HG02884 (cell line): ENCODE measurements at regions not wholly inside any gene's neighbourhood (a gene's known extent, or its start where the extent isn't known, plus 50 kb on each side); places are given as distances from the start of the nearest gene placed in this dataset.

ENCODE experiments used
- ATAC-seq: cut with Tn5 transposase; IDR thresholded peaks from one replicate; pipeline ENCODE4 v1.9.1; 2021; ENCODE audit warnings: mild to moderate bottlenecking, moderate library complexity; ENCODE audit not compliant: unreplicated experiment

DNA sequence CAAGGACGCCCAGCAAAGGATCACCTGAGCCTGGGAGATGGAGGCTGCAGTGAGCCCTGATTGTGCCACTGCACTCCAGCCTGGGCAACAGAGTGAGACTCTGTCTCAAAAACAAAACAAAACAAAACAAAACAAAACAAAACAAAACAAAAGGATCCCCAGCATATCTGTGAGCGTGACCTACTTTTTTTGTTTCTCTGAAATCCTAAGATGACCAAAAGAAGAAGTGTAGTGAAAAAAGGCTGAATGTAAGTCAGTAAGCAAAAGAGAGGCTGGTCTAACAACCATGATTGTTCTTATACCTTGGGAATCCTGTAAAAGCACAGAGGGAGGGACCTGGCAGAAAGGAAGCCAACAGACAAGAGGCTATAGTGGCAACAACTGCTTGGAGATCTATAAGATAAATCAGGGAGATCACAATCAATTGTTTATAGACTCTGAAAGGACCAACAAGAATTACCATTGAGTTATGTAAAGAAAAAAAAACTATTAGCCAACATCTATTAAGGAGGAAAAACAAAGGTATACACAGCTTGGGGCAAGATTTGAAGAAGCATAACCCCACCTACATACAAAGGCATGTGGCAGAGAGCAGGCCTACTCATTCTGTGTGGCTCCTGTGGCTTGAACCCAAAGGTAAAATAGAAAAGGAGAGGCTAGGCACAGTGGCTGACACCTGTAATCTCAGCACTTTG is 255.2 kb upstream of the KLF14 start:
- ATAC-seq: no peak

DNA sequence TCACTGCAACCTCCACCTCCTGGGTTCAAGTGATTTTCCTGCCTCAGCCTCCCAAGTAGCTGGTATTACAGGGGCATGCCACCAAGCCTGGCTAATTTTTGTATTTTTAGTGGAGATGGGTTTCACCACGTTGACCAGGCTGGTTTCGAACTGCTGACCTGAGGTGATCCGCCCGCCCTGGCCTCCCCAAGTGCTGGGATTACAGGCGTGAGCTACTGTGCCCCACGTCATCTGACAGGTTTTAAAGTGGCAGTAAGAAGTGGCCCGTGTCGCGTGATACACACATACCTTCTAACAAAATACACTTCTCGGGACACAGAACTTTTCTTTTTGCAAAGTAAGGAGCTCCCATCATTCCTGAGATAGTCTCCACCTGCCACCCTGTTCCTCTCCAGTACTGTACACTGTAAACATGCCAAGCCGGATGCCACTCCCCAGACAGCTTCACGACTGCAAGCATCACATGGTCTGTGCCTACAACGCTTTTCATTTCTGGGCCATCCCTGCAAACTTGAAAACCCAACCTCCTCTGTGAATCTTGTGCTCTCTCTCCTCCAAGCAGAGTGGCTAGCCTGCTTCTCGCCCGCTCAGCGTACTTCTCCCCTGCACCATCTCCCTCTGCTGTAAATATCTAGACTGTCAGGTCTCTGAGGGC is 256.3 kb upstream of the KLF14 start:
- ATAC-seq: no peak

DNA sequence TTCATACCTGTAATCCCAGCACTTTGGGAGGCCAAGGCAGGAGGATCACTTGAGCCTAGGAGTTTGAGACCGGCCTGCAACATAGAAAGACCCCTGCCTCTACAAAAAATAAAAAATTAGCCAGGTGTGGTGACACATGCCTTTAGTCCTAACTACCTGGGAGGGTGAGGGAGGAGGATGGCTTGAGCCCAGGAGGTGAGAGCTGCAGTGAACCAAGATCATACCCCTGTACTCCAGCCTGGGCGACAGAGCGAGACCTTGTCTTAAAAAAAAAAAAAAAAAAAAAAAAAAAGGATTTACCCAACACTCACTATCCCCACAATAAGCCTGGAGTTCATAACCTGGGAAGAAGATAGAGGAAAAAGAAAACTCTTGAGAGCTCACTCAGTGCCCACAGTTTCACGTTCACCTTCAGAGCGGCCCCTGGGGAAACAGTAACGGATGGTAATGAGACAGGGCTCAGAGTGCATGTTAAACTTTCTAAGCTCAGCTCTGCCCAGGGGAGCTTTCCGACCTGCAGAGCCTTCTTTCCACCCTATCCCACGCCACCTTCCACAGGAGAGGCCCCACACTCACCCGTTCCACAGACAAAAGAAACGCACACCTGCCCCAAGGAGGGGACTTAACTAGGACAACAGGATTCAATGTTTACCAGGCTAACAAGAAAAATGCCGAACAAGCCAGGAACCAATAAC is 259.8 kb upstream of the KLF14 start:
- ATAC-seq: no peak

DNA sequence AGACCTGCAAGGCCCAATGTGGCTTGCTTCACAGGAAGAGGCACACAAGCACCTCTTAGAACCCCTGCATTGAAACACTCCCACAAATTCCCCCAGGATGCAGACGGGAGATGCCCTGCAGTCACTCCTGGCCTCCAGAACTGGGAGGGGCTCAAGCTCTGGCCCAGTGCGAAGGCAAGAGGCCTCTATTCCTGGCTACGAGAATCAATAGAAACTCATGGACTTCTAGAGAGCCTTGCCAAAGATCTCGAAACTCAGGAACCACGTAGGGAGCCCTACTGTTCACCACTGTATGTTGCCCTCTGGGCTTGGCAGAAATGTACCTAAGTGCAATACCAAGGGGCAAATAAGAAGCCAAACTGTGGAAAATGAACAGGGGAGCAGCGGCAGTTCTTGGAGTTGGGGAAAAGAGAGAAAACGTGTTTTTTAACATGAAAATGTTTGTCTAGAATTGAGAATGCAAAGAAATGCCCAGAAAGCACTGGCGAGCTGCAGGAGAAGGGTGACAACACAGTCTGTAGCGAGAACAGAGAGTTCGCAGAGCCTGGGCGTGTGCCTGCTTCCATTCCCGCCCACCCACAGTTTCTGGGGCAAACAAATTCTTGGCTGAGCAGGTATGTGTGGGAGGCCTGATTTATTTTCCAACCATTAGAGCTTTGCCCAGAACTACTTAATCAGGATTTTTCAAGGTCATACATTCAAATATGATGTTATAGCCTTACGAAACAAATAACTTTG is 260.5 kb upstream of the KLF14 start:
- ATAC-seq: no peak

DNA sequence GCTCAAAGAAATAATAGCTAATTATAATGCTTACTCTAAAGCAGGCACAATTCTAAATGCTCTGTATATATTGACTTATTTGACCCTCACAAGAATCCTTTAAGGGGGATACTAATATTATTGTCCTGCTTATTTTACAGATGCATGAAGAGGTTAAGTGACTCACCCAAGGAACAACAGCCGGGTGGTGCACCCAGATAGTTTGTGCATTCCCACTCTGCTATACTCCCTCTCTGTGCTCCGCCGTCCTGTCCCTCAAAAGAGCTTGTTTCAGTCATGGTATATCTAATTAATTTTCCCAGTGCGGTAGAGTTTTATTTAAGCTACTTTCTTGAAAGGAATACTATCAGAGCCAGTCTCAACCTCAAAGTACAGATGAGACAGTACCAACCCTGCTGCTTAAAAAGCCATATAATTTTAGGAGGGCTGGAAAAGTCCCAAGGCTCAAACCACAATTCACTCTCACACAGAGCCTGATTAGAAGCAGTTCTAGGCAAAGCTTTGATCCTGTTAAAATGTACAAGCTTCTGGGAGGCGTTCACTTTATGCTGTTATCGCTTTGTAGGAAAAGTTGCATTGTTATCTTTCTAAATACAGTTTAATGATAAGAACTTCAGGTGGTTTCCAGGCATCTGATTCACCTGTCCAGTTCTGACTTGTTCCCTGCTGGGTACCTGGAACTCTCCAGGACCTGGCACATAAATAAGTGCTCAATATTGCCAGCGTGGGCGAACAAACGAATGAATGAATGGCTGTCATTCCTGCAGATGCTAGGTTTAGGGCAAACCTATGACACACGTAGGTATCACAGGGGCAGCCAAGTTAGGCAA is 261.5 kb upstream of the KLF14 start:
- ATAC-seq: no peak

DNA sequence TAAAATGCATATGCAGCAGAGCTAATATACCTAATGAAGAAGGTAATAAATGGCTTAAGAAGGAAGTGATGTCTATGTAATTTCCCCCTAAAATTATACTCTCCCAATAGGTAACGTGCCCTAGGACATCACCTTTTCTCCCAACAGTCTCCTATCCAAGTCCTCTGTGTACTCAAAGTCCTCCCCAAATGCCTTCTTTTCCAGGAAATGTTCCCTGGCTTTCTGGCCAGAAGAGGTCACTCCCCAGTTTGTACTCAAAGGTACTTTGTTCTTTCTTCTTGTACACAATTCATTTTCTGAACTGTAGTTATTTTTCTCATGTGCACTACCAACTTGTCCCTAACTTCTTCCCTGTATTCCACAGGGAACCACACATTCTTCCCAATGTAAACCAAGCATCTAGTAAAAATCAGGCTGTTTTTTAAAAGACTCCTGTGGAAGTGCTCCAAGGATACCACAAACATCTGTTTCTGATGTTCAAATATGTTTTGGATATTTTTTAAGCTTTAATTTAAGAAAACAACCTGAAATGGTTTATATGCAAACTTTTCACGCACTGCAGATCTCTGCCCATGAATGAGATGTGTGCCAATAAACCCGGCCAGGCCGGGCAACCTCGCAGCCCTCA is 262.3 kb upstream of the KLF14 start:
- ATAC-seq: no peak

DNA sequence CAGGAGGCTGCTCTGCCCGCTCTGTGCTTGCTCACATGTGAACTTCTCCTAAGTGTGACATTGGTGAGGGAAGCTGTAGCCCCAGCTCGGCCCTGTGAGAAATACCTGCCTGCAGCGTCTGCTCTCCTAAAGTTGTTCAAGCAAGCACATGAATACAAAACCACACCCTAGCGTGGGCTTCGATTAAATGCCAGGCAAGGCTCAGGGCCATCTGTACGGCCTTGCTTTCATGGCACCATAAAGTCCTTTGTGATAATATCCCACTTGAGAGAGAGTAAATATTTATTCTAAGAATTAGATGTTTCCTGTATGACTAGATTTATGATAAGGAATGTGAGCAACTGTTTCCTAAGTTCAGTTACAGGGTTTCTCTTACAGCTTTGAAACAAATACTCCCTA is 262.8 kb upstream of the KLF14 start:
- no peak for ATAC-seq

DNA sequence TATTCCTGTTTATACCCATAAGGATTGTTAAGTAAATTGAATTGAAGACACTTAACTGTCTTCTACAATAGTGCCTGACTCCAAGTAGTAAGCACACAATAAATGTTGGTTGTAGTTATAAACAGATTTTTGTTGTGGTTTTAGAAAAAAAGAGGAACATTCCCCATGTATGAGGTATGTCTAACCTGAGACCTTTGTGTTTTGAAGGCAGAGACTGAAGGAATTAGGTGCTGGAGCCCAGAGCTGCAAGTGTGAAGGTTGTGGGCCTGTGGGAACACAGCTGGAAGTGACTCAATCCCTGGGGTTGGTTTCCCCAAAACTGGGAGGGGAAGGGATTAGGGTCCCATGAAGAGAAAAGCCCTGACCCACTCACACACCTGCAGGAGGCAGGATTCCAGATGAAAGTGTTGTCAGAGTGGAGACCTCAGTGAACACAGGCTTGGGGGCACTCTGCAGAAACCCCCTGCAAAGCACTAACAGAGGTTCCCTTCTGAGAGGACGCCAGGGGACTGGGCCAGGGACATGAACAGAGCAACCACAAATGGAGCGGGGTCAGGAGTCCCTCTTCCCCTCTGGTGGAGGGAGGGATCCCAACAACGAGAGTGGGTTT is 265.1 kb upstream of the KLF14 start:
- no peak for ATAC-seq

DNA sequence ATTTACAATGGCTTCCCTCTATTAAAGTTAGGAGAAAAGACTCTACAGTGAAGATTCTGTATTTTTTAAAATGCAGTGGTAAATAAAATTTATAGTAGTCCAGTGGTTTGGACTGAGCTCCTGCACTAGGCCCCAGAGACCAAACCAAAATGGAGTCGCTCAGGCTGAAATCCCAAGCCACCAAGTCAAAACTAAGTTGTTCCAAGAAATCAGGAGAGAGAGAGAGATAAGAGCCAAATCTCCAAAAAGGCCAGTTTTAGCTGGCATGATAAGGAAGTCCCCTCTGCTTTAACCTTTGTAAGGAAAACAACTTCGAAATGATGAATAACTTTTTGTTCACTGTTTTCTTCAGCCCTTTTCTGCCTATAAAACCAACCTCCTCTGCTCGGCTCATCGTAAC is 265.9 kb upstream of the KLF14 start:
- ATAC-seq: no peak

DNA sequence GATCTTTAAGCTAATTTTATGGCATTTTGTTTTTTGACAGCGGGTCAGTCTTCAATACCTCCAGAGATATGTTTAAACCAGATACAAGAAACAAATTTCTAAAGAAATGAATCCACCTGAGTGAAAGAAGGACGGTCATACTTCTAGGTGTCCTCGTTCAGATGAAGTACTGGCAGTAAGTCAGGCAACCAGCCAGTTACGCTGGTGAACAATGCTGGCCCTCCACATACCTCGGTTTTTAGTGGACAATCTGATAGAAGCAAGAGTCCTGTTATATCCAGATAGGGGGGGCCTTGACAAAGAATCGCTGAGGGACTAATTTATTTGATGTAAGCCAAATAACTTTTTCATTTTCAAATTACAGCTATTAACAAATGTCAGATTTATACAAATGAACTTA is 266.4 kb upstream of the KLF14 start:
- no peak for ATAC-seq

DNA sequence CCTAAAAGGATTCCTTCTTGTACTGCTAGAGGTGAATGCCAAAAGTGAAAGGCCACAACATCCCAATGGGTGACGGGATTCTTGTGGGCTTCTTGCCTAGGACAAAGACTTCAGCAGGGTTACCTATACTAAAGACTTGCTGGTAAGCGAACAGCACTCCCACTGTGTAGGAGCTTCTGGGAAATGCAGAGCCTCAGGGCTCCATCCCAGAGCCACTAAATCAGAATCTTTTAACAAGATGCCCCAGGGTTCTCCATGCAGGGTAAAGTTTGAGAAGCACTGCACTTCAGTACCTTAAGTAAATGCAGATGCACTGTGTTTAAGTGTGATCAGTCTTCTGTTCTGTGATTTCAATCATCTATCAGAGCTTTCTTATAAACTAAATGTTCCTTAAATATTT is 266.9 kb upstream of the KLF14 start:
- no peak for ATAC-seq

DNA sequence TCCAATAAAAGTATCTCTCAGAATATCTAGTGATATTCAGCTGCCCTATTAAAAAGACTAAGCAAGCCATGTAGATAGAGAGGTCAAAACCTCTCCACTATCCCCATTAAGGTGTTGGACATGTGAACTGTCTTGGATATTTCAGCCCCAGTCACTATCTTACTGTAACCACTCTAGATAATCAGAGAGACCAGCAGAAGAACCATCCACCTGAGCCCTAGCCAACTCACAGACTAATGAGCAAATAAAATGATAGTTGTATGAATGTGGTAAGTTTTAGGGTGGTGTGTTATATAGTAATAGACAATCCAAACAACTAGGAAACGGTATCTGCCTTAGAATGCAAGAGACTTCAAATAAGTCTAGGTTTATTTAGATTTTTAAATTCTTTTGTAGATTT is 268.6 kb upstream of the KLF14 start:
- ATAC-seq: no peak

DNA sequence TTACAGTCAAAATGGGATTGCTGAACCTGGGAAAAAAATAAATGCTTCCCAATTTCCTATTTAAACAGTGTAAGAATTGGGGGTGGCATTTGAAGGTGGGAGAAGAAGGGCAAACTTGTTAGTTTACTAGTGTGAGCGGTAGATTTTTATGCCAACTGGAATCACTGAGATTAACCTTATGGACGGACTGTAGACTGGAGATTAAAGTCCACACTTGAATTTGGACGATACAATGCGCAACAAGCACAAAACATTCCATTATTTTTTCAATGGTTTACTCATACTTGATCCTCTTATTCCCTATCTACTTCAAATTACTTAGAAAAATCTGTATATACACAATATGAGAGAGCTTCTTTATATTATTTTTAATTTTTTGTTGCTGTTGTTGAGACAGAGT is 269.6 kb upstream of the KLF14 start:
- ATAC-seq: no peak

DNA sequence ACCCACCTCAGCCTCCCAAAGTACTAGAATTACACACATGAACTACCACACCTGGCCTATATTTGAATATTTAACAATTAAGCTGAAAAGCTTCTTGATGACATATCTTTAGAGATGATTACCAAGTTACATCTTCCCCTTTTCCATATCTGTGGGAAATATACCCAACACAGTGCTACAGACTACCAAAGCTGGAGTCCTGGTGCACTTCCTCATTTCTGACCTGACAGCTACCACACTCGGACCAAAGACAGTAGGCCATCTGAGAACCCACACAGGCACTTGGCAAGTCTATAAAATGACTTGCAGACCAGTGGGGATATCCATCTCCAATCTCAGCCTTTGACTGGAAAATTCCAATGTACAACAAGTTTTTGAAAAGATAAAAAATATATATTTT is 270.4 kb upstream of the KLF14 start:
- no peak for ATAC-seq

DNA sequence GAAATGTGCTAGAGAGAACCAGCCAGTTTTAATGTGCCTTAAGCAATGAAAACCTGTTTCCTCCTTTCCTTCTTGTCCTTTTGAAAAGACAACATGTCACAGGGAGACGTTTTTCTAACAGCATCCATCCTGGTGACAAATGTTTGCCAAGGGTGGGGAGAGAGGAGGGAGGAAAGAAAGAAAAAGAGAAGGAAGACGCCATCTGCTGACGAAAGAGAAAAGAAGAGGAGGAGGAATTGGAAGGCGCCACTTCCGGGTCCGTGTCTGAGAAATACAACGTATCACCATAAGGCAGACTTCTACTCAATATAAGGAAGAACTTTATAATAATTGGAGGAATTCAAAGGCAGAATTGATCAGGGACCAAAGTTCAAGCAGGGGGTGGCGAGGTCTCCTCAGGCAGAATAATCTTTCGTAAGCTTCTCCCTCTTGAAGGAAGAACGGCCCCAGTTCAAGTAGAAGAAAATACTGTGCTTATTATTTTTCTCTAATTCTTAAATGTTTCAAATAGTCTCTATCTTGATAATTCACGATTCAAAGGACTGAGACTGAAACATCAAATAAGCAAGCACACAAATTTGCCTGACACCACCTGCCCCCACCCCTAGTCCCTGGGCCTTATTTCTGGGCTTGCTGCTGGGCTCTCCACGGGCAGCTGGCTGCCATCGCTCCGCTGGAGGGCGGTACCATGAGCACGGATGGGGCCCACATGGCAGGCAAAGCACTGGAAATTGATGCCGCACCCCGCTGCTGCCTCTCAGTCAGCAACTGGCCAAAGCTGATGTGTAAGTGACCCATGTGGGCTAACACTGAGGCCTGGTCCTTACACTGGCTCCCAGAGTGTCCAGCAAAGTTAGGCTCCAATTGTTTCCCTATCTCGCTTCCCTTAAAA is 273.7 kb upstream of the KLF14 start:
- ATAC-seq: no peak

DNA sequence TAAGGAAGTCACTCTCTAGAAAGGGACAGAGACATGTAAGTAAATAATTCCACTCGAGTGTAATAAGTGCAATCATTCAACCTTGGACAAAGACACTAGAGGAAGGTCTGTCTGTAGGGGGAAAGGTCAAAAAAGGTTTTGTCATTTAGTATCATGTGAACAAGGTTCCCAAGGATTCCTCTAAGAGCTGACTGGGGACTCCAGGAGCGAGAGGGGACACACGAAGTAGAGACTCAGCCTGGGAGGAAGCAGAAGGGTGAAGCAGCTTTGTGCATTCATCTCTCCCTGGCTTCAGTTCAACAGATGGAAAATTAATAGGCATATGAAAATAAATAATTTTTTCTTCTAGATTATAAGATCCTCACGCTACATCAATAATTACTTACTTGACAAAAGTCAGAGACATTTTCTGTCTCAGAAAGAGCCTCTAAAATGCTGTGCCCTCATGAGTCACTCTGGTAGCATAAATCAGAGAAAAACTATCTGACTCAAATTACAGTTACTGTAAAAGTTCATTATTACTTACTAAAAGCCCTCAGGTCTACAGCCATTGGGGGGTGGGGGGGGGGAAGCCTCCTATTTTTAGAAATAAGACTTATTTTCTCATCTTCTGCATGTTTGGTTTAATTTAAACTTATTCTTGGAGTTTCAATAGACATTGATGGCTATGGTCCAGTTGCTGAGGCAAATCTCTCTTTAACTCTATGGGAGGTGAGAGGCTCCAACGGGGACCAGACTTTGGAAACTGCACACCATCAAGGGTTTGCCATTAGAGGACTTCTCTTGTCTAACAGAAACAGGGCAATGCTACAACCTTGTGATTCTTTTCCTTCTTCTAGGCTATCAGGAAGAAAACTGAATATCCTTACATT is 275.1 kb upstream of the KLF14 start:
- ATAC-seq: no peak

DNA sequence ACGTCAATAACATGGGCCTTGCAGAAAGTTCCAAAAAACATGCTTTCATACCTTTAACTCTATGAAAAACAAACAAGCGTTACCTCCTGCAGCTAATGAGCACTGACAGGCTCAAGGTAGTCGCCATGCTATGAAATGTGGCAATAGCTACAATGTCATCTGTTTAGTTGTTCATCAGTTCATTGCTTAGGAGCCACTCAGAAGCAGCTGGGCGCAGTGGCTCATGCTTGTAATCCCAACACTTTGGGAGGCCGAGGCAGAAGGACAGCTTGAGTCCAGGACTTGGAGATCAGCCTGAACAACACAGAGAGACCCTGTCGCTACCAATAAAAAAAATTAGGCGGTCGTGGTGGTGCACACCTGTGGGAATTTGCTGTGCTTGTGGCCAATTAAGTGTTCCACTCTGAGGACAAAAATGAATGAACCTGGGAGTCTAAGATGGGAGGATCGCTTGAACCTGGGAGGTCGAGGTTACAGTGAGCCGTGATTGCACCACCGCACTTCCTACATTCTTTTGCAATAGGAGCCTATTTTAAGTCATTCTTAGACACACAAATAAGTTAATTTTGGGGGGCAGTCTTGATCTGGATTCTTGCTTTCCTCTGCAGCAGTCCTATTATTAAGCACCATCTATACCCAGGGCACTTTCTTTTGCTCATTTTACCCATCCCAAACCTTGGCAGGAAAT is 276.2 kb upstream of the KLF14 start:
- no peak for ATAC-seq
